Esophagus (tissue), 2 donors: ENCODE measurements at regions not wholly inside any gene's neighbourhood (a gene's known extent, or its start where the extent isn't known, plus 50 kb on each side); places are given as distances from the start of the nearest gene placed in this dataset.

Experiments
- H3K27ac ChIP-seq, 2 donors: one replicate each; pipeline ENCODE4 v1.5.1; 2013; ENCODE audit warnings: low read depth in 2 of 2, mild to moderate bottlenecking in 2 of 2, inconsistent platforms in 1 of 2, low read length in 1 of 2, moderate library complexity in 1 of 2
- H3K27me3 ChIP-seq, 2 donors: one replicate each; pipeline ENCODE4 v1.6.1; 2013; ENCODE audit warnings: low read length in 2 of 2, control low read depth in 1 of 2, mild to moderate bottlenecking in 1 of 2; ENCODE audit not compliant: insufficient read depth in 2 of 2, control insufficient read depth in 1 of 2
- H3K36me3 ChIP-seq, 2 donors: one replicate each; pipeline ENCODE4 v1.6.1; 2013; ENCODE audit warnings: low read length in 1 of 2; ENCODE audit not compliant: control insufficient read depth in 2 of 2, insufficient read depth in 2 of 2
- H3K4me1 ChIP-seq, 2 donors: one replicate each; pipeline ENCODE4 v1.6.1; 2013; ENCODE audit warnings: low read length in 1 of 2; ENCODE audit not compliant: control insufficient read depth in 2 of 2, insufficient read depth in 2 of 2
- H3K4me3 ChIP-seq, 2 donors: one replicate each; pipeline ENCODE4 v1.5.1; 2013; ENCODE audit warnings: low read length in 2 of 2, mild to moderate bottlenecking in 2 of 2, low read depth in 1 of 2, moderate library complexity in 1 of 2
- H3K9me3 ChIP-seq, 2 donors: one replicate each; pipeline ENCODE4 v1.6.1; 2013; ENCODE audit warnings: mild to moderate bottlenecking in 2 of 2, low read depth in 1 of 2, low read length in 1 of 2, moderate library complexity in 1 of 2; ENCODE audit not compliant: control insufficient read depth in 2 of 2, insufficient read depth in 1 of 2
- WGBS, 2 donors: extraction: QIAGEN DNeasy Blood & Tissue Kit; methylation state at CpG; one replicate each; pipeline ENCODE4 v1.1.7; 2013; 5-methylcytosine and 5-hydroxymethylcytosine counted together
- donor health status: healthy with polysubstance abuse.
- donor health status: Bipolar disorder and iron deficiency.

GRCh38 chr15:94701281-94701985 lies 470.1 kb downstream of the MCTP2 start:
- Histone ChIP-seq H3K9me3 (no peaks in the 10 kb centered on the region), H3K36me3 (no peaks in the 10 kb centered on the region), H3K27me3 (no peaks in the 10 kb centered on the region), H3K4me3 (no peak overlapping the region), H3K27ac (no peak overlapping the region), H3K4me1 (no peaks in the 10 kb centered on the region)
- 83 to 85% methylated on average over 16 of the region's 16 CpGs for WGBS, 2 donors

DNA sequence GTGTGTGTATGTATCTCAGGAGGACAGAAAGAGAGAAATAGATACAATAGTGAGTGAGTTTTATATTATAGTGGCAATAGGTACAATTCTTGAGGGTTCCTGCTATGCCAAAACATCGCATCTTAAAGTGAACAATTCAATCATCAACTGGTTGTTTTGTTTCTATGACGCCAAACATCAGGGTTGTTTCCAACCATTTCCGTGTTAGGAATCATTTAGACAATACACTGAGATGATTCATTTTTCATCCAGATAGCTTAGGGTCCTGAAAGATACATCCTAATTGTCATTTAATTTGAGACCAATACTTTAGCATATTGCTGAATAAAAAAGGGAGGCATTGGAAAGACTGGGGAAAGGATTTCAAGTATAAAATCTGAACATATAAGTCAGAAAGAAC lies 472.2 kb downstream of the MCTP2 start:
- H3K4me3 ChIP-seq: no peak overlapping the region
- no peaks in the 10 kb centered on the region for H3K27me3 ChIP-seq
- no peaks in the 10 kb centered on the region for H3K9me3 ChIP-seq
- H3K36me3 ChIP-seq: no peaks in the 10 kb centered on the region
- H3K27ac ChIP-seq: no peak overlapping the region
- 34 to 49% methylated on average over 3 of the region's 3 CpGs for WGBS, 2 donors
- H3K4me1 ChIP-seq: no peaks in the 10 kb centered on the region

DNA sequence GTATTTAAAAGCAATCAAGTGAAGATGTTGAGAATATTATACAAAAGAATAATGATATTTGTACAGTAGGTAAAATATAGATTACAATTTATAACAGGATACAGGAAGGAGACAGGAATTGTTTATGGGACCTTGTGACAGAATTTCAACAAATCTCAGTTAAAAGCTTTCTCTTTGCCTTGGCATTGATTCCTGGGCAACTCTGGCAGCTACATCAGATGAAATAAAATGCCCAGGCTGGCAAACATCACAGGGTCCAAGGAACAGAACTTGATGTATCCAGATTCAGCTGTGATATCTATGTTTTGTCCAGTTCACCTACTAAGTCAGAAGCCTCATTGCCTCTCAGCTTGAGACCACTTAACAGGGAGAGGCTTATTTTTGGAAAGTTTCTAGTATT lies 473.1 kb downstream of the MCTP2 start:
- H3K36me3 ChIP-seq: no peaks in the 10 kb centered on the region
- H3K4me3 ChIP-seq: no peak overlapping the region
- no peak overlapping the region for H3K27ac ChIP-seq

GRCh38 chr15:94704946-94705345 lies 473.6 kb downstream of the MCTP2 start:
- H3K27ac ChIP-seq: no peak overlapping the region
- no peaks in the 10 kb centered on the region for H3K9me3 ChIP-seq
- no peaks in the 10 kb centered on the region for H3K36me3 ChIP-seq
- no peaks in the 10 kb centered on the region for H3K27me3 ChIP-seq
- no peaks in the 10 kb centered on the region for H3K4me1 ChIP-seq
- no peak overlapping the region for H3K4me3 ChIP-seq
- 79 to 87% methylated on average over 2 of the region's 2 CpGs for WGBS, 2 donors

More for the DNA sequence above, 473.1 kb downstream of the MCTP2 start:
- Histone ChIP-seq H3K27me3 (no peaks in the 10 kb centered on the region), H3K4me1 (no peaks in the 10 kb centered on the region), H3K9me3 (no peaks in the 10 kb centered on the region)

GRCh38 chr15:94709319-94709718 lies 478.0 kb downstream of the MCTP2 start:
- WGBS, 2 donors: 84 to 88% methylated on average over 9 of the region's 9 CpGs
- H3K36me3 ChIP-seq: no peaks in the 10 kb centered on the region
- H3K4me1 ChIP-seq: no peaks in the 10 kb centered on the region
- no peak overlapping the region for H3K4me3 ChIP-seq
- no peaks in the 10 kb centered on the region for H3K27me3 ChIP-seq
- H3K27ac ChIP-seq: no peak overlapping the region
- peaks cover 0 to 2% of the 10 kb centered on the region in 2 donors for H3K9me3 ChIP-seq

DNA sequence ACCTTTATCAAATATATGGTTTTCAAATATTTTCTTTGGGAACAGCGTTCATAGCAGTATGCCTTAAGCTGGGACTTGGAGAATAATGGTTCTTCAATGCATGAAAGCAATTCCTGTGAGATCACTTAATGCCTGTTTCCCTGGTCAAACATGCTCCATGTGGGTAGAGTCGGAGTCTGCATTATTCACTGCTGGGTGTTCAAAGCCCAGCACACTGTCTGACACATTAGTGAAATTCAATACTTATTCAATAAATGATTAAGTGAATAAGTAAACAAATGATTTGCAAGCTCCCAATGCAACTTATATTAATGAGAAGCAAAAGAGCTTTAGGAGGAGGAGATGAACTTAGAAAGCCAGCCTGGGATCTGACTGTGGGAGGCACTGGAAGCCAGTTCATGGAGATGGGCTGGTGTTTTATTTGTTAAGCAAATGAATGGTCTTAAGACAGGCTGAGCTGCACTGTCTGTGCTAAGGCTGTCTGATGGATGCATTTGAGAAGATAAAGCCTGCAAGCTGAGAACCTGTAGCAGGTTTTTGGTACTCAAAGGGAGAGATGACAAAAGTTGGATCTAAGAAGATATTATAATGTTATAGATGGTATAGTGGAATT lies 490.8 kb downstream of the MCTP2 start:
- Histone ChIP-seq H3K4me1 (no peaks in the 10 kb centered on the region), H3K27me3 (no peaks in the 10 kb centered on the region), H3K36me3 (no peaks in the 10 kb centered on the region), H3K4me3 (no peak overlapping the region), H3K27ac (no peak overlapping the region), H3K9me3 (no peaks in the 10 kb centered on the region)
- 65 to 66% methylated on average over 2 of the region's 2 CpGs for WGBS, 2 donors

DNA sequence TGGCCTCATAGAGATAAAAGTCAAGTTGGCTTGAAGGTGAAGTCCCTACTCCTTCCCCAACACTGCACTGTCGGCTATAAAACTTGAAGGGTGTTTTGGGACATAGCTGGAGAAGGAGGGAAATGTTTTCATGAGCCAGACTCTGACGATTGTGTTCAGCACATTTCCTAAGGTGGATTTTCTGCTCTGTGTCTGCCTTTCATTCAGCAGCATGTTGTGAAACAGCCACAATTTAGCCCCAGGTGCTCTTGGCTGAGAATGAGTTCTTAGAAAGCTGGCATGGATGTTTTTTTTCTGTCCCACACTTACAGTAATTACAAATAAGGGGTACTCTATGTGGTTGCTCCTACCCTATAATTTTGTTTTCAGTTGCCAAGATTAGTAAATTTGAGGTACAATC lies 492.4 kb downstream of the MCTP2 start:
- H3K9me3 ChIP-seq: peaks cover 0 to 3% of the 10 kb centered on the region in 2 donors
- no peak overlapping the region for H3K4me3 ChIP-seq
- H3K4me1 ChIP-seq: no peaks in the 10 kb centered on the region
- 39 to 40% methylated on average over 2 of the region's 2 CpGs for WGBS, 2 donors
- no peaks in the 10 kb centered on the region for H3K36me3 ChIP-seq
- H3K27me3 ChIP-seq: no peaks in the 10 kb centered on the region
- H3K27ac ChIP-seq: no peak overlapping the region

DNA sequence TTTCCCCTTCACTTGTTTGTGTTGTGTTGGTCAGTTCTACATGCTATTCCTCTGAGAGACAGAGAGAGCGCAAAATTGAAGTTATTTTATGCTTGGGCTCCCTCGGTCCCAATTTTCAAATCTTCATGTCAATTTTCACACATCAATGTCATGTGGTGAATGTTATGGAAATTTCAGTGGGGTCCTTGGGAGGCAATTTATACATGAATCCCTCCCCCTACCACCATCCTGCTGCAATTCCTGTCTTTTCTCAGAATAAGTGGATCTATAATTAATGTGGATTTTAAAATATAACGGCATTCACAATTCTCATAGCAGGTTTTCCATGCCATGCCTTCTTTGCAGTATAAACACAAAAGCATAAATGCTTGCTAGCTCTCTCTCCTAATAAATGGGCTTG lies 499.9 kb downstream of the MCTP2 start:
- Histone ChIP-seq H3K4me1 (no peaks in the 10 kb centered on the region), H3K27me3 (no peaks in the 10 kb centered on the region), H3K4me3 (no peak overlapping the region), H3K9me3 (peaks cover 0 to 3% of the 10 kb centered on the region in 2 donors), H3K27ac (no peak overlapping the region), H3K36me3 (no peaks in the 10 kb centered on the region)
- 80 to 84% methylated on average over 3 of the region's 3 CpGs for WGBS, 2 donors

- no peaks in the 10 kb centered on the region for H3K4me1 ChIP-seq
- H3K4me3 ChIP-seq: no peak overlapping the region
- no peak overlapping the region for H3K27ac ChIP-seq
- no peaks in the 10 kb centered on the region for H3K27me3 ChIP-seq
- H3K36me3 ChIP-seq: no peaks in the 10 kb centered on the region
- no peaks in the 10 kb centered on the region for H3K9me3 ChIP-seq
- WGBS, 2 donors: 93 to 98% methylated on average over 1 of the region's 1 CpG
Measured at GRCh38 chr15:94734460-94734859, 503.1 kb downstream of the MCTP2 start.

GRCh38 chr15:94736236-94736635 lies 504.9 kb downstream of the MCTP2 start:
- H3K4me3 ChIP-seq: no peak overlapping the region
- no peak overlapping the region for H3K27ac ChIP-seq
- H3K9me3 ChIP-seq: no peaks in the 10 kb centered on the region
- no peaks in the 10 kb centered on the region for H3K36me3 ChIP-seq
- H3K4me1 ChIP-seq: no peaks in the 10 kb centered on the region
- no peaks in the 10 kb centered on the region for H3K27me3 ChIP-seq
